A673 (cell line): ENCODE measurements at regions not wholly inside any gene's neighbourhood (a gene's known extent, or its start where the extent isn't known, plus 50 kb on each side); places are given as distances from the start of the nearest gene placed in this dataset.

Source experiments
- BruUV-seq: library from RNA; stranded (reverse); fragments of 400-500 nt; replicated peaks from 2 replicates; lab custom pipeline; 2021; lab: Mats Ljungman, UMichigan
- CTCF ChIA-PET: fragments of 300-600 bp; sonication (Branson Sonifier 250); formaldehyde crosslinking; loops from one replicate; lab custom pipeline; 2022; ENCODE audit warnings: antibody characterized with exemption; lab: Charles Lee
- POLR2A ChIA-PET: fragments of 300-600 bp; sonication (Branson Sonifier 250); formaldehyde crosslinking; loops from one replicate; lab custom pipeline; 2022; ENCODE audit warnings: antibody characterized with exemption; ENCODE audit not compliant: low non-redundant PET; lab: Charles Lee
- DNase-seq: peaks from one replicate; pipeline ENCODE4 v3.0.0-alpha.2; 2015; ENCODE audit warnings: low spot score
- H3K27ac ChIP-seq: fragments of 200-600 bp; sonication (generic); 2 replicates; pipeline ENCODE4 v1.5.1; 2016; ENCODE audit warnings: mixed run types, low read depth, mild to moderate bottlenecking, mixed read lengths, antibody characterized with exemption, low read length; ENCODE audit not compliant: poor library complexity, severe bottlenecking
- H3K27me3 ChIP-seq: fragments of 200-600 bp; sonication (generic); replicated peaks from 2 replicates; pipeline ENCODE4 v1.6.1; 2017; ENCODE audit warnings: mixed run types, low read depth, mild to moderate bottlenecking, mixed read lengths, antibody characterized with exemption, low read length; ENCODE audit not compliant: insufficient read depth, poor library complexity
- H3K36me3 ChIP-seq: fragments of 200-600 bp; sonication (generic); 2 replicates; pipeline ENCODE4 v1.6.1; 2016; ENCODE audit warnings: mixed run types, mild to moderate bottlenecking, mixed read lengths, antibody characterized with exemption, low read length; ENCODE audit not compliant: insufficient read depth, poor library complexity, severe bottlenecking
- H3K4me1 ChIP-seq: fragments of 200-600 bp; sonication (generic); 2 replicates; pipeline ENCODE4 v1.6.1; 2017; ENCODE audit warnings: mixed run types, mild to moderate bottlenecking, mixed read lengths, antibody characterized with exemption, low read length; ENCODE audit not compliant: insufficient read depth, poor library complexity, severe bottlenecking
- H3K4me3 ChIP-seq: fragments of 200-600 bp; sonication (generic); 2 replicates; pipeline ENCODE4 v1.5.1; 2016; ENCODE audit warnings: low read depth, mixed run types, mild to moderate bottlenecking, mixed read lengths, low read length; ENCODE audit not compliant: poor library complexity, severe bottlenecking
- H3K9me3 ChIP-seq: fragments of 200-600 bp; sonication (generic); 2 replicates; pipeline ENCODE4 v1.6.1; 2016; ENCODE audit warnings: mixed run types, low read depth, mild to moderate bottlenecking, mixed read lengths, antibody characterized with exemption, low read length; ENCODE audit not compliant: poor library complexity, severe bottlenecking
- EZH2 ChIP-seq: fragments of 200-600 bp; sonication (generic); IDR thresholded peaks from 2 replicates; pipeline ENCODE4 v1.6.1; 2017; ENCODE audit warnings: borderline replicate concordance, low read depth, mild to moderate bottlenecking, mixed read lengths, antibody characterized with exemption, low read length; ENCODE audit not compliant: poor library complexity, severe bottlenecking
- intact Hi-C: fragments of 100-400 bp; cut with micrococcal nuclease; formaldehyde crosslinking; loops from one replicate; pipeline ENCODE4 v1.10.0; 2022; ENCODE audit not compliant: unreplicated experiment
- TF ChIP-seq, protein P1 (sequence below): fragments of 300-800, 200-600 bp; sonication (generic); conservative IDR thresholded peaks from 2 replicates; pipeline ENCODE4 v1.5.1; 2017; ENCODE audit warnings: low read depth, mild to moderate bottlenecking, antibody characterized with exemption, low read length, moderate library complexity, mixed read lengths

DNA sequence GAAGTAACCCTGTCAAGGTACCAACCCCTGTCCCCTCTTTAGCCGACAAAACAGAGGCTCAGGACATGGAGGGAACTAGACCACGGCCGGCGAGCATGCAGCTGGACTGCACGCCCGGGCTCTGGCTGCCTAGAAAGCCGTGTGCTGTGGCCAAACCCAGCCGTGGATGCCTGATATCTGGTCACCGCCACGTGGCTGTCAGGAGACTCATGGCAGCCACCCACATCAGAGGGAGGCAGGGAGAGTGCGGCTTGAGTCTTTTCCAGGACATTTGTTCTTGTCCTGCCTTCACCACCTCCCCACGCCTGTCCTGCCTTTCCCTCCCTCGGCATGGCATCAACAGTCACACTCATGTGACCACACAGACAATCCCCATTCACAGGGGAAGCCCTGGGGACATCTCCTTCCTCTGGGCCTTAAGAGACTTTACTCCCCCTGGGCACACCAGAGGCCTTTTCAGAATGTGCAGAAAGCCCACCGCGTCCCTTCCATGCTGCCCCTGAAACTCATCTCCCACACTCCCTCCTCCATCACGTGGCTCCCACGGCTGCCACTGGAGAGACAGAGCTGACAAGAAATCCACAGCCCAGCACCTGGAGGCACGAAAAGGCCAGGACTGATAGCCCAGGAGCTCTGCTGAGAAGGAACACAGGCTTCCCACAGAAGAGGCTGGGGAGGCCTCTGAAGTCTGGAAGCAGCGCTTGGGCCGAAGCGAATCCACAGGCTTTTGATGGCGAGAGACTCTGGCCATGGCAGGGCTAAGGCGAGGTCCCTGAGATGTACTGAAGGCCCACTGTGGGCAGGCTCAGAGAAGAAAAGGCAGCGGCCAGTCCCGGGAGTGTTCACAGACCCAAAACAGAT lies 71.2 kb upstream of the IQSEC1 start:
- no peaks in the 10 kb centered on the region for H3K4me1 ChIP-seq
- ChIA-PET POLR2A (no interaction called here), CTCF (no interaction called here)
- intact Hi-C loops: no loop called here
- H3K36me3 ChIP-seq: no peaks in the 10 kb centered on the region
- H3K27ac ChIP-seq: no peak overlapping the region
- no TSS peak for BruUV-seq
- no peak for TF ChIP-seq EZH2
- TF ChIP-seq, protein P1, sequence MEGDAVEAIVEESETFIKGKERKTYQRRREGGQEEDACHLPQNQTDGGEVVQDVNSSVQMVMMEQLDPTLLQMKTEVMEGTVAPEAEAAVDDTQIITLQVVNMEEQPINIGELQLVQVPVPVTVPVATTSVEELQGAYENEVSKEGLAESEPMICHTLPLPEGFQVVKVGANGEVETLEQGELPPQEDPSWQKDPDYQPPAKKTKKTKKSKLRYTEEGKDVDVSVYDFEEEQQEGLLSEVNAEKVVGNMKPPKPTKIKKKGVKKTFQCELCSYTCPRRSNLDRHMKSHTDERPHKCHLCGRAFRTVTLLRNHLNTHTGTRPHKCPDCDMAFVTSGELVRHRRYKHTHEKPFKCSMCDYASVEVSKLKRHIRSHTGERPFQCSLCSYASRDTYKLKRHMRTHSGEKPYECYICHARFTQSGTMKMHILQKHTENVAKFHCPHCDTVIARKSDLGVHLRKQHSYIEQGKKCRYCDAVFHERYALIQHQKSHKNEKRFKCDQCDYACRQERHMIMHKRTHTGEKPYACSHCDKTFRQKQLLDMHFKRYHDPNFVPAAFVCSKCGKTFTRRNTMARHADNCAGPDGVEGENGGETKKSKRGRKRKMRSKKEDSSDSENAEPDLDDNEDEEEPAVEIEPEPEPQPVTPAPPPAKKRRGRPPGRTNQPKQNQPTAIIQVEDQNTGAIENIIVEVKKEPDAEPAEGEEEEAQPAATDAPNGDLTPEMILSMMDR: no peak
- H3K9me3 ChIP-seq: no peaks in the 10 kb centered on the region
- no peak for DNase-seq
- H3K27me3 ChIP-seq: peaks cover 8% of the 10 kb centered on the region
- H3K4me3 ChIP-seq: no peak overlapping the region

DNA sequence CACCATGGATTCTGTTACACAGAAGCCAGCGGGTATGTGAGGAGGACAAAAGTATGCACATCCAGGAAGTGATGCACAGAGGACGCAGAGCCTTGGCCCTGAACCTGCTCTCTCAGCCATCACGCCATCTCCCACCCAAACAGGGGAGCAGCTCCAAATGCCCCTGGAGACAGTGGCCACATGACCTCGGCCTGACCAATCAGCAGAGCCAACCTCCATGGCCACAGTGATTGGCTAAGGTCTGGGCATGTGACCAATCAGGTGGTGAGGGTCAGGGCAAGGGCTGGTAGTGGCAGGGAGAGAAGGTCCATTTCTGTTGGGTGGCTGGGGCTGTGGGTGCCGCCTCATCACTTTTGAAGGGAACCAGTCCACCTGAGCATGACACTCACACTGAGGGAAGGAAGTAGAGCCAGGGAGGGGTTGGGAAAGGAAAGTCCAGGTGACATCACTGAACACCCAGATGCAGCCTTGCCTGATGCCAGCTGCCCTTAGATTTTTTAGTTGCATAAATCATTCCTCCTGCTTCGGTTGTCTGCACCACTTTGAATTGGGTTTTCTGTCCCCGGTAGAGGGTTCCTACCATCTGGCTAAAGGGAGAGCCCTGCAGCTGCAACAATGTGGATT lies 70.3 kb upstream of the IQSEC1 start:
- intact Hi-C loops: no loop called here

DNA sequence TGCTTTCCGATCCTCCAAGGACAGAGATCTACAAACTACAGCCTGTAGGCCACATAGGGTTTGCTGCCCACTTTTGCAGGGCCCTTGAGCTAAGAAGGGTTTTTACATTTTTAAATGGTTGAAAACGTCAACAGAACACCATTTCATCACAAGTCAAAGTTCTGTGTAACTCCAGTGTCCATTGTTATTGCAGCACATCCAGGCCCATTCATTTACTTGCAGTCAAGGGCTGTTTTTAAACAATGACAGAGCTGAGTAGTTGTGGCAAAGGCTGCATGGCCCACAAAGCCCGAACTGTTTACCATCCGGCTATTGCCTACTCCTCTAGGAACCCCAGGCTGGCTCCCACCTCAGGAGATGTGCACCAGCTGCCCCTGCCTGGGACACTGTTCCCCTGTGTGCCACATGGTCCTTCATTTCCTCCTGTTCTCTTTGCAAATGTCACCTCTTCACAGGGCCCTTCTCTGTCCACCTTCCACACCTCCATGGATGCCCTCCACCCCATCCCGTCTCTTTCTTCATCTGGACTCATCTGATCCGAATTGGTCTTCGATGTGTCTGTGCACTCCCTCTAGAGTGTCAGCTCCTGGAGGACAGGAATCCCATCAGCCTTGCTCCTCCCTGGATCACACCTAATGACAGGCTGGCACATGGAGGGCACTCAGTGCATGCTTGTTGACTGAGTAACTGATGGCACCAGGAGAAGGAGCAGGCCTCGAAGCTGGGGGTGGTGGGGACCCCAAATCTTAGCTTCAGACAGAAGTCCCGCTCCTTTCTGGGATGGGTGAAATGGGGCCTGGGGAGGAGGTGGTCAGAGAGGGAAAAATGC lies 69.5 kb upstream of the IQSEC1 start:
- no TSS peak for BruUV-seq
- no peak for TF ChIP-seq EZH2
- TF ChIP-seq, protein P1: no peak
- H3K4me1 ChIP-seq: no peaks in the 10 kb centered on the region
- H3K9me3 ChIP-seq: no peaks in the 10 kb centered on the region
- no peak overlapping the region for H3K27ac ChIP-seq
- H3K27me3 ChIP-seq: peaks cover 13% of the 10 kb centered on the region
- no peak for DNase-seq
- CTCF ChIA-PET: no interaction called here
- H3K4me3 ChIP-seq: no peak overlapping the region
- H3K36me3 ChIP-seq: no peaks in the 10 kb centered on the region
- POLR2A ChIA-PET: no interaction called here
- intact Hi-C loops: no loop called here

More for the DNA sequence above, 70.3 kb upstream of the IQSEC1 start:
- no peaks in the 10 kb centered on the region for H3K4me1 ChIP-seq
- H3K27me3 ChIP-seq: peaks cover 13% of the 10 kb centered on the region
- H3K27ac ChIP-seq: no peak overlapping the region
- CTCF ChIA-PET: no interaction called here
- no peak for DNase-seq
- H3K4me3 ChIP-seq: no peak overlapping the region
- H3K9me3 ChIP-seq: no peaks in the 10 kb centered on the region
- no TSS peak for BruUV-seq
- TF ChIP-seq, protein P1: no peak
- TF ChIP-seq EZH2: no peak
- no peaks in the 10 kb centered on the region for H3K36me3 ChIP-seq
- POLR2A ChIA-PET: no interaction called here
